Testis (tissue), 2 donors: ENCODE measurements at regions not wholly inside any gene's neighbourhood (a gene's known extent, or its start where the extent isn't known, plus 50 kb on each side); places are given as distances from the start of the nearest gene placed in this dataset.

Source experiments
- POLR2A ChIP-seq: fragments of 450-650 bp; IDR thresholded peaks from one replicate; pipeline ENCODE4 v1.6.1; 2017; ENCODE audit warnings: antibody characterized with exemption, mild to moderate bottlenecking, moderate library complexity
- TF ChIP-seq, protein P1 (sequence below), 3 experiments: fragments of 450-650 bp in 2 of 3; fragments of 200-600 bp in 1 of 3; sonication (generic) in 1 of 3; IDR thresholded peaks; one replicate each; pipeline ENCODE4 v1.5.1; 2016 to 2019; ENCODE audit warnings: antibody characterized with exemption in 3 of 3, mild to moderate bottlenecking in 2 of 3, moderate library complexity in 1 of 3

DNA sequence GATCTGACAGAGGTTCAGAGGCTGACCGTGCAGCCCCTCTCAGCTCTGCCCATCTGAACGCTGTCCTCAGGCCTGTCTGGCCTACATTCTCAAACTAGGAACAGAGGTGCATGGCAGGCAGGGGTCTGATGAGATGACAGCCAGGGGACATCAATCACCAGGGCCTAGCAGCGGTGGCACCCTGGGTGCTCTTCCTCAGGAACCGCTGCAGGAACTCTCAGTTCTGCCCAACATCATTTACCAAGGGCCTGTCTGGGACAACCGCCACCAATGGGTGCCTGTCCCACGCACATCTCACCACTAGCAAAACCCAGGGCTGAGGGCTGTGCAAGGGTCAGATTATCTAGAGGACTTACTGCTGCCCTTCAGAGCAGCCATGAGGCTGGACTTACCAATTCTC is 245.7 kb downstream of the TOMM20 start:
- TF ChIP-seq POLR2A: no peak
- TF ChIP-seq, protein P1, sequence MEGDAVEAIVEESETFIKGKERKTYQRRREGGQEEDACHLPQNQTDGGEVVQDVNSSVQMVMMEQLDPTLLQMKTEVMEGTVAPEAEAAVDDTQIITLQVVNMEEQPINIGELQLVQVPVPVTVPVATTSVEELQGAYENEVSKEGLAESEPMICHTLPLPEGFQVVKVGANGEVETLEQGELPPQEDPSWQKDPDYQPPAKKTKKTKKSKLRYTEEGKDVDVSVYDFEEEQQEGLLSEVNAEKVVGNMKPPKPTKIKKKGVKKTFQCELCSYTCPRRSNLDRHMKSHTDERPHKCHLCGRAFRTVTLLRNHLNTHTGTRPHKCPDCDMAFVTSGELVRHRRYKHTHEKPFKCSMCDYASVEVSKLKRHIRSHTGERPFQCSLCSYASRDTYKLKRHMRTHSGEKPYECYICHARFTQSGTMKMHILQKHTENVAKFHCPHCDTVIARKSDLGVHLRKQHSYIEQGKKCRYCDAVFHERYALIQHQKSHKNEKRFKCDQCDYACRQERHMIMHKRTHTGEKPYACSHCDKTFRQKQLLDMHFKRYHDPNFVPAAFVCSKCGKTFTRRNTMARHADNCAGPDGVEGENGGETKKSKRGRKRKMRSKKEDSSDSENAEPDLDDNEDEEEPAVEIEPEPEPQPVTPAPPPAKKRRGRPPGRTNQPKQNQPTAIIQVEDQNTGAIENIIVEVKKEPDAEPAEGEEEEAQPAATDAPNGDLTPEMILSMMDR (IDR thresholded peaks at IDR 0.05): no peak
